OCI-LY3 (cell line): ENCODE measurements at regions not wholly inside any gene's neighbourhood (a gene's known extent, or its start where the extent isn't known, plus 50 kb on each side); places are given as distances from the start of the nearest gene placed in this dataset.

Source experiments
- H2AFZ ChIP-seq: fragments of 200-600, 300-600 bp; shearing (Covaris generic); 2 replicates; pipeline ENCODE4 v1.6.0; 2014; ENCODE audit warnings: antibody characterized with exemption, low read depth, low read length
- H3K27ac ChIP-seq: fragments of 200-600, 300-600 bp; sonication (generic); 2 replicates; pipeline ENCODE4 v1.5.1; 2014; ENCODE audit warnings: mild to moderate bottlenecking, low read length, moderate library complexity, mixed read lengths
- H3K27me3 ChIP-seq: fragments of 200-600, 300-600 bp; sonication (generic); 2 replicates; pipeline ENCODE4 v1.6.1; 2014; ENCODE audit warnings: low read depth, low read length, mixed read lengths
- H3K36me3 ChIP-seq: fragments of 200-600, 300-600 bp; sonication (generic); replicated peaks from 2 replicates; pipeline ENCODE3; 2014; ENCODE audit warnings: low read depth, low read length, mixed read lengths
- H3K4me1 ChIP-seq: fragments of 300-600, 200-600 bp; sonication (generic); 2 replicates; pipeline ENCODE4 v1.6.1; 2014; ENCODE audit warnings: low read length, mixed read lengths
- H3K4me2 ChIP-seq: fragments of 200-600, 300-600 bp; sonication (generic); 2 replicates; pipeline ENCODE4 v1.6.1; 2014; ENCODE audit warnings: low read length, mixed read lengths
- H3K4me3 ChIP-seq: fragments of 300-600, 200-600 bp; sonication (generic); 2 replicates; pipeline ENCODE4 v1.5.1; 2014; ENCODE audit warnings: antibody characterized with exemption, mild to moderate bottlenecking, low read length, moderate library complexity
- H3K79me2 ChIP-seq: fragments of 300-600, 200-600 bp; shearing (Covaris generic); 2 replicates; pipeline ENCODE4 v1.6.1; 2014; ENCODE audit warnings: mild to moderate bottlenecking, low read length, mixed read lengths
- H3K9ac ChIP-seq: fragments of 300-600, 200-600 bp; shearing (Covaris generic); 2 replicates; pipeline ENCODE4 v1.6.0; 2014; ENCODE audit warnings: mild to moderate bottlenecking, low read length, moderate library complexity
- H3K9me3 ChIP-seq: fragments of 200-600, 300-600 bp; shearing (Covaris generic); 2 replicates; pipeline ENCODE4 v1.6.1; 2014; ENCODE audit warnings: low read length, mixed read lengths; ENCODE audit not compliant: insufficient read depth
- H4K20me1 ChIP-seq: fragments of 200-600, 300-600 bp; sonication (generic); 2 replicates; pipeline ENCODE4 v1.6.1; 2016; ENCODE audit warnings: low read length, mixed read lengths; ENCODE audit not compliant: insufficient read depth
- EZH2phosphoT487 ChIP-seq: fragments of 200-600 bp; shearing (Covaris generic); IDR thresholded peaks from 2 replicates; pipeline ENCODE4 v1.6.1; 2018; ENCODE audit warnings: antibody characterized with exemption, mixed run types, low read depth
- TF ChIP-seq, protein P1 (sequence below): fragments of 200-600, 300-600 bp; sonication (generic); IDR thresholded peaks from 2 replicates; pipeline ENCODE4 v1.5.1; 2014; ENCODE audit warnings: antibody characterized with exemption, low read length, low read depth

DNA sequence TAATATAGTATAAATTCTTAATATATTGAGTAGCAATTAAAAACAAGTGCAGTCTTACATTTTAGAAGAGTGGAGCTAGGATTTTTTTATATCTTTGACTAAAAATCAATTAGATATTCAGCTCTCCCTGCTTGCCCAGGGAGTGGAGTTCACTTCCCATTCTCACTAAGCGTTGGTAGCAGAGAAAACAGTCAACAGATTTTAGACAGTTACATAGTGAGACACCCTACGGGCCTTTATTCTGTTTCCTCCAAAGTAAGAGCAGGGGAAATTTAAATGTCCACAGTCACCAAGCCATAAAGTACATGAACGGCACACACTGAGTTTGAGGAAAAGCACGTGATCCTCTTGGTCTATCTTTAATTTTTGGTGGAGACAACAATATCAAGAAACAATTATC is 131.6 kb upstream of the PLEKHG7 start:
- Histone ChIP-seq H3K9ac (peak overlapping the region; percentile 29; the same call in 1 of the 2 replicates), H3K27me3 (no peaks in the 10 kb centered on the region), H3K27ac (no peak overlapping the region), H3K4me3 (no peak overlapping the region), H3K4me1 (peaks cover 36% of the 10 kb centered on the region), H2AFZ (no peak overlapping the region), H3K36me3 (no peaks in the 10 kb centered on the region), H4K20me1 (no peaks in the 10 kb centered on the region), H3K4me2 (peak overlapping the region; percentile 70), H3K9me3 (no peaks in the 10 kb centered on the region), H3K79me2 (no peaks in the 10 kb centered on the region)
- TF ChIP-seq, protein P1, sequence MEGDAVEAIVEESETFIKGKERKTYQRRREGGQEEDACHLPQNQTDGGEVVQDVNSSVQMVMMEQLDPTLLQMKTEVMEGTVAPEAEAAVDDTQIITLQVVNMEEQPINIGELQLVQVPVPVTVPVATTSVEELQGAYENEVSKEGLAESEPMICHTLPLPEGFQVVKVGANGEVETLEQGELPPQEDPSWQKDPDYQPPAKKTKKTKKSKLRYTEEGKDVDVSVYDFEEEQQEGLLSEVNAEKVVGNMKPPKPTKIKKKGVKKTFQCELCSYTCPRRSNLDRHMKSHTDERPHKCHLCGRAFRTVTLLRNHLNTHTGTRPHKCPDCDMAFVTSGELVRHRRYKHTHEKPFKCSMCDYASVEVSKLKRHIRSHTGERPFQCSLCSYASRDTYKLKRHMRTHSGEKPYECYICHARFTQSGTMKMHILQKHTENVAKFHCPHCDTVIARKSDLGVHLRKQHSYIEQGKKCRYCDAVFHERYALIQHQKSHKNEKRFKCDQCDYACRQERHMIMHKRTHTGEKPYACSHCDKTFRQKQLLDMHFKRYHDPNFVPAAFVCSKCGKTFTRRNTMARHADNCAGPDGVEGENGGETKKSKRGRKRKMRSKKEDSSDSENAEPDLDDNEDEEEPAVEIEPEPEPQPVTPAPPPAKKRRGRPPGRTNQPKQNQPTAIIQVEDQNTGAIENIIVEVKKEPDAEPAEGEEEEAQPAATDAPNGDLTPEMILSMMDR = no peak
- TF ChIP-seq EZH2phosphoT487 = no peak

DNA sequence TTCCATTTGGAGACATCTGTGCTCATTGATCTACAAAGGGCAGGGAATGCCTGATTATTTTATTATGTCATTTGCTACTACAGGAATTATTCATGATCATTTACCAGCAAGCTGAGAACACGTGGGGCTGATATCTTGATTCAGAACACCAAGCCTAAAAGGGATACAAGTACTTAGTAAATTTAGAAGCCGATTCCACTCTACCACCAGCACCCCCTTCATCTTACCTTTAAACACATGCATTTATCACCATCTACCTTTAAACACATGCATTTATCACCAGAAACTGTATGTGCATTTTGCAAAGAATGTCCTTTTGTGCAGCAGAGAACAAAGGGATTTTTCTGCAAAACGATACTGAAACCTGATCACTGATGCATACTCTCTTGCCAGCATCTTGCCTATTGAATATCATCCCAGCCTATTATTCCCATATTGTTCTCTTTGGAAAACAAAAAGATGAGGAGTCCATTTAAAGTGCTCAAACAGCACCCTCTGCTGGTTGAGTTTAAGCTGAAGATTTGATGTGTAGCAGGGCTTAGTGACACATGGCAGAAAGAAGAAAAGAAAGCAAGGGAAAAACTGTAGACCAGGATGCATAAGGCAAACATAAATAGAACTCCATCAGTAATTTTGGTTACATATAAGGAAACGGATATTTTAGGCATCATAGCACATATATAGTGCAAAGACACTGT is 132.6 kb upstream of the PLEKHG7 start:
- Histone ChIP-seq H3K27ac (peak overlapping the region; percentile 41; the same call in 1 of the 2 replicates), H3K4me1 (peaks cover 36% of the 10 kb centered on the region), H3K4me2 (peak overlapping the region; percentile 70), H3K9me3 (0 out of 2 replicates have a peak, but pooled peaks cover 3% of the 10 kb centered on the region), H3K4me3 (peak overlapping the region; percentile 53), H3K79me2 (no peaks in the 10 kb centered on the region), H3K9ac (peak overlapping the region; percentile 29), H4K20me1 (no peaks in the 10 kb centered on the region), H2AFZ (0 out of 2 replicates have a peak overlapping the region, but pooled peaks have one; percentile 37), H3K27me3 (no peaks in the 10 kb centered on the region), H3K36me3 (no peaks in the 10 kb centered on the region)
- TF ChIP-seq EZH2phosphoT487 = no peak
- TF ChIP-seq, protein P1 = peak; percentile 100

DNA sequence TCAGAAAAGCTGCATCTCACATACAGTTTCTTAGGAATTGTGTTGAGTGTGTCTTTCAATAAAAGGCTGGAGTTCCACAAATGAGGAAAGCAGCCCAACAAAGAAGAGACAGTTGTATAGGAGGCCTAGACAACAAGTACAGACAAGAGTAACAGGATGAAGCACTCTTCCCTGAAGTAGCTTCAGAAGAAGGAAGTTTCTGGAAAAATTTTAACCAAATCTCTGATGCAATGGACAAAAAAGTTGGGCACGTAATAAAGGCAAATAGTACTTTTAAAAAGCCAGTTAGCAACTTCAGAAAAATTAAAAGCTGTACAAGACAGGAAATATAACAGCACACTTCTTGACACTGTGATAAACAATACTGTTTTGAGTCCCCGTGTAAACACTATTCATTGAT is 134.1 kb upstream of the PLEKHG7 start:
- H3K4me3 ChIP-seq = no peak overlapping the region
- no peak overlapping the region for H3K9ac ChIP-seq
- no peaks in the 10 kb centered on the region for H3K79me2 ChIP-seq
- 0 out of 2 replicates have a peak, but pooled peaks cover 3% of the 10 kb centered on the region for H3K9me3 ChIP-seq
- H4K20me1 ChIP-seq = no peaks in the 10 kb centered on the region
- H3K4me1 ChIP-seq = peaks cover 32% of the 10 kb centered on the region
- H3K27ac ChIP-seq = no peak overlapping the region
- TF ChIP-seq, protein P1 = no peak
- no peak for TF ChIP-seq EZH2phosphoT487
- H3K36me3 ChIP-seq = no peaks in the 10 kb centered on the region
- H2AFZ ChIP-seq = no peak overlapping the region; the same call in 1 of the 2 replicates
- no peaks in the 10 kb centered on the region for H3K27me3 ChIP-seq
- no peak overlapping the region for H3K4me2 ChIP-seq

DNA sequence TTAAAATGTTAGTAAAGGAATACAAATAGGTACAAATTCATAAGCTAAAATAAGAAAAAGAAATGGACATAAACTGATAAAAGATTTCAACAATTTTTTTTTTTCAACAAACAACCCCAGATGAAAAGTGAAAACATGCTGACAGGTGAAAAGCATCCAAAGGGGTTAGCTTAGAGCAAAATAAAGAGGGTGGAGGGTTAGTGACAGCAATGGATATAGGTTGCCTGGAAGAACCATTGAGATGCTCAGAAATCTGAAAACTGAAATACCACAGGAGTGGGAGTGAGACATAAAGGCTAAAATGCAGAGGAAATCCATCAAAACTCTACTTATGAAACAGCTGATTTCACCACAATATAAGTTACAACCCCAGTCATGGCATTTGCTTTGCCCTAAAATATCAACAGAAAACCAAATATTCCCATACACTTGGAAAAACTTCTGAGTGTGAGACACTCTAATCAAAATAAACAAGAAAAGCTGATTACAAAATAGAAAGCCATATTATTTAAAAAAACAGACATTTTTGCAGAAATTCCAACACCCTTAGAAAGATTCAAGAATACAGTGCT is 136.3 kb upstream of the PLEKHG7 start:
- peaks cover 32% of the 10 kb centered on the region for H3K4me1 ChIP-seq
- no peak overlapping the region for H2AFZ ChIP-seq
- H4K20me1 ChIP-seq = no peaks in the 10 kb centered on the region
- 0 out of 2 replicates have a peak, but pooled peaks cover 3% of the 10 kb centered on the region for H3K9me3 ChIP-seq
- H3K9ac ChIP-seq = no peak overlapping the region
- no peaks in the 10 kb centered on the region for H3K27me3 ChIP-seq
- H3K4me2 ChIP-seq = no peak overlapping the region
- no peak overlapping the region for H3K4me3 ChIP-seq
- H3K27ac ChIP-seq = no peak overlapping the region
- no peaks in the 10 kb centered on the region for H3K36me3 ChIP-seq
- TF ChIP-seq, protein P1 = no peak
- TF ChIP-seq EZH2phosphoT487 = no peak
- H3K79me2 ChIP-seq = no peaks in the 10 kb centered on the region
